Ascending aorta (tissue), 2 donors: ENCODE measurements at regions not wholly inside any gene's neighbourhood (a gene's known extent, or its start where the extent isn't known, plus 50 kb on each side); places are given as distances from the start of the nearest gene placed in this dataset.

Experiments
- DNase-seq, 2 donors: peaks; one replicate each; pipeline ENCODE4 v3.0.0-alpha.2; 2019; ENCODE audit warnings: low spot score in 2 of 2
- H3K27ac ChIP-seq, 2 donors: fragments of 200-600 bp; sonication (generic); one replicate each; pipeline ENCODE4 v1.5.1; 2016 to 2017; ENCODE audit warnings: mild to moderate bottlenecking in 1 of 2
- H3K27me3 ChIP-seq: fragments of 200-600 bp; sonication (generic); one replicate; pipeline ENCODE4 v1.5.1; 2017
- H3K36me3 ChIP-seq, 2 donors: fragments of 200-600 bp; sonication (generic); one replicate each; pipeline ENCODE4 v1.5.1; 2016
- H3K4me1 ChIP-seq, 2 donors: fragments of 200-600 bp; sonication (generic); one replicate each; pipeline ENCODE4 v1.5.1; 2016 to 2017; ENCODE audit warnings: mild to moderate bottlenecking in 1 of 2
- H3K4me3 ChIP-seq, 2 donors: fragments of 200-600 bp; sonication (generic); one replicate each; pipeline ENCODE4 v1.5.1; 2016 to 2017; ENCODE audit warnings: mild to moderate bottlenecking in 1 of 2
- H3K9me3 ChIP-seq, 2 donors: fragments of 200-600 bp; sonication (generic); one replicate each; pipeline ENCODE4 v1.5.1; 2016
- CTCF ChIP-seq, 3 experiments: fragments of 200-600 bp in 2 of 3; fragments of 450-650 bp in 1 of 3; sonication (generic) in 2 of 3; IDR thresholded peaks; one replicate each; pipeline ENCODE4 v1.5.1; 2016 to 2019; ENCODE audit warnings: antibody characterized with exemption in 3 of 3, mild to moderate bottlenecking in 1 of 3, moderate library complexity in 1 of 3
- intact Hi-C: fragments of 100-400 bp; cut with DNase I; formaldehyde crosslinking; loops from one replicate; pipeline ENCODE4 v1.15.1; 2023

- TF ChIP-seq CTCF (IDR thresholded peaks at IDR 0.05) = no peak
- intact Hi-C loops = no loop called here
- H3K27me3 ChIP-seq = no peaks in the 10 kb centered on the region
- H3K9me3 ChIP-seq = no peaks in the 10 kb centered on the region
- H3K4me3 ChIP-seq = no peak overlapping the region
- no peaks in the 10 kb centered on the region for H3K4me1 ChIP-seq
- DNase-seq = no peak
- H3K27ac ChIP-seq = no peak overlapping the region
- no peaks in the 10 kb centered on the region for H3K36me3 ChIP-seq
These were observed 404.5 kb upstream of the TBX3 start for GRCh38 chr12:115088328-115088994.

- no peak for TF ChIP-seq CTCF (IDR thresholded peaks at IDR 0.05)
- no peak for DNase-seq
- Histone ChIP-seq H3K4me1 (no peaks in the 10 kb centered on the region), H3K27ac (no peak overlapping the region), H3K9me3 (no peaks in the 10 kb centered on the region), H3K36me3 (no peaks in the 10 kb centered on the region), H3K4me3 (no peak overlapping the region), H3K27me3 (no peaks in the 10 kb centered on the region)
- intact Hi-C loops = no loop called here
These were observed 401.6 kb upstream of the TBX3 start for GRCh38 chr12:115085594-115085993.

GRCh38 chr12:115079760-115080159 is 395.8 kb upstream of the TBX3 start:
- Histone ChIP-seq H3K9me3 (no peaks in the 10 kb centered on the region), H3K27me3 (no peaks in the 10 kb centered on the region), H3K27ac (no peak overlapping the region), H3K36me3 (no peaks in the 10 kb centered on the region), H3K4me3 (no peak overlapping the region), H3K4me1 (no peaks in the 10 kb centered on the region)
- no peak for DNase-seq
- no peak for TF ChIP-seq CTCF (IDR thresholded peaks at IDR 0.05)
- intact Hi-C loops = no loop called here

- DNase-seq = no peak
- H3K27me3 ChIP-seq = no peaks in the 10 kb centered on the region
- no peak overlapping the region for H3K27ac ChIP-seq
- no peaks in the 10 kb centered on the region for H3K36me3 ChIP-seq
- H3K9me3 ChIP-seq = no peaks in the 10 kb centered on the region
- intact Hi-C loops = no loop called here
- H3K4me3 ChIP-seq = no peak overlapping the region
- no peak for TF ChIP-seq CTCF (IDR thresholded peaks at IDR 0.05)
- H3K4me1 ChIP-seq = no peaks in the 10 kb centered on the region
These were observed 395.0 kb upstream of the TBX3 start for GRCh38 chr12:115078990-115079389.

- TF ChIP-seq CTCF (IDR thresholded peaks at IDR 0.05) = no peak
- H3K27me3 ChIP-seq = no peaks in the 10 kb centered on the region
- no peak overlapping the region for H3K27ac ChIP-seq
- no peaks in the 10 kb centered on the region for H3K4me1 ChIP-seq
- H3K4me3 ChIP-seq = no peak overlapping the region
- no peak for DNase-seq
- intact Hi-C loops = no loop called here
- H3K9me3 ChIP-seq = no peaks in the 10 kb centered on the region
- H3K36me3 ChIP-seq = no peaks in the 10 kb centered on the region
These were observed 394.4 kb upstream of the TBX3 start for GRCh38 chr12:115078334-115078733.
